GM12874 (cell line): ENCODE measurements at regions not wholly inside any gene's neighbourhood (a gene's known extent, or its start where the extent isn't known, plus 50 kb on each side); places are given as distances from the start of the nearest gene placed in this dataset.

Experiments
- TF ChIP-seq, protein P1 (sequence below): IDR thresholded peaks from 2 replicates; pipeline ENCODE4 v1.5.1; 2011; ENCODE audit warnings: low read depth, mild to moderate bottlenecking, control low read depth, low read length, moderate library complexity; ENCODE audit not compliant: insufficient read depth

DNA sequence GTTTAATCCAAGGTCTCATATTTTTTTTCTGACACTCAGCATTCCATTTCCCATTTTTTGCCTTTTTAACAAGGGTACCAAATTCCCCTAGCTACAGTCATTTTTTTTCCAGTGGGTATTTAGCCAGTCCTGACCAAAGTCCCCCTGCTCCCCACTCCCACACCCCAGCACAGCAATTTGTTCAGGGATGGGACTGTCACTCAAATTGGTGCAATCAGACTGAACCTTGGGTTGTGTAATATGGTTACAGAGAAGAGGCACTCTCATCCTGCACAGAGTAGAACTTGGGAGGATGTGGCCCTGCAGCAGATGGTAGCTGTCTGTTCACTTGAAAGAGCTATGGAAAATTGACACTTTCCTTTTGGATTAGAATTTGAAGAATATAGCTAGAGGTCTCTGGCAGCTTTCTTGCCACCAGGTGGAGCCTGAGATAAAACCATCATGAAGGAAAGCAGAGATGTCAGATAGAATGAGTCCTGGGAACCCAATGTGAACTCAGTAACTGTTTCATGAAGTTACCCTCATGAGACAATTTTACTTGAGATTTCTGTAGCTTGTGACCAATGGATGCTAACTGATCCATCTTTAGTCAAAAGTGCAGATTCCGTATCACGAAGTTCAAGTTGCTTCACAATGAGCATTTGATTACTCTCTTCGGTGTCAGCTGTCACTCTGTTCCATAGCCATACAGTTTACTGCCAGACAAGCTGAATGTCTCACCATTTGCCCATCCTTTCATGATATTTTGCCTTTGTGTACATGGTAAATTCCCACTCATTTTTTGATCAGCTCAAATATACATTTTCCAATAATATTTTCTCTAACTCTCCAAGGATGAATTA, 394.0 kb upstream of the SYT1 start:
- TF ChIP-seq, protein P1, sequence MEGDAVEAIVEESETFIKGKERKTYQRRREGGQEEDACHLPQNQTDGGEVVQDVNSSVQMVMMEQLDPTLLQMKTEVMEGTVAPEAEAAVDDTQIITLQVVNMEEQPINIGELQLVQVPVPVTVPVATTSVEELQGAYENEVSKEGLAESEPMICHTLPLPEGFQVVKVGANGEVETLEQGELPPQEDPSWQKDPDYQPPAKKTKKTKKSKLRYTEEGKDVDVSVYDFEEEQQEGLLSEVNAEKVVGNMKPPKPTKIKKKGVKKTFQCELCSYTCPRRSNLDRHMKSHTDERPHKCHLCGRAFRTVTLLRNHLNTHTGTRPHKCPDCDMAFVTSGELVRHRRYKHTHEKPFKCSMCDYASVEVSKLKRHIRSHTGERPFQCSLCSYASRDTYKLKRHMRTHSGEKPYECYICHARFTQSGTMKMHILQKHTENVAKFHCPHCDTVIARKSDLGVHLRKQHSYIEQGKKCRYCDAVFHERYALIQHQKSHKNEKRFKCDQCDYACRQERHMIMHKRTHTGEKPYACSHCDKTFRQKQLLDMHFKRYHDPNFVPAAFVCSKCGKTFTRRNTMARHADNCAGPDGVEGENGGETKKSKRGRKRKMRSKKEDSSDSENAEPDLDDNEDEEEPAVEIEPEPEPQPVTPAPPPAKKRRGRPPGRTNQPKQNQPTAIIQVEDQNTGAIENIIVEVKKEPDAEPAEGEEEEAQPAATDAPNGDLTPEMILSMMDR = peak; percentile 43

DNA sequence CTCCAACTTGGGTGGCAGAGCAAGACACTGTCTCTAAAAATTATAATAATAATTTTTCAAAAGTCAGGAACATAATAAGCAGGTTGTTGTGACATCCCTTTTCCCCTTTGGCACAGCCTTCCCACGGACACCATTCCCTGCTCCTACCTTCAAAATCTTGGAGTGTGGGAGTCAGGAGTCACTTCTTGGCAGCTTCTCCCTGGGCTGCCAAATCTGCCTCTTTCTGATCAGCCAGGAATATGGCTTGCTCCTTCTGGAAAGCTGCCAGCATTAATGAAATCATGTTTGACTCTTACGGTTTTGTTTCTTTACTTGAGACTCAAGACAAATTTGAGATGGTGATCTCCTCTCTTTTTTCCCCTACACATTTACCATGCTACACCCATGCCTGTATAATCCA, 391.4 kb upstream of the SYT1 start:
- TF ChIP-seq, protein P1 = no peak

GRCh38 chr12:78473561-78473960, 391.0 kb upstream of the SYT1 start:
- TF ChIP-seq, protein P1 = no peak

- TF ChIP-seq, protein P1 = no peak
Measured at GRCh38 chr12:78483767-78484315, 380.7 kb upstream of the SYT1 start.

- TF ChIP-seq, protein P1 = no peak
Measured at GRCh38 chr12:78489990-78490389, 374.6 kb upstream of the SYT1 start.

DNA sequence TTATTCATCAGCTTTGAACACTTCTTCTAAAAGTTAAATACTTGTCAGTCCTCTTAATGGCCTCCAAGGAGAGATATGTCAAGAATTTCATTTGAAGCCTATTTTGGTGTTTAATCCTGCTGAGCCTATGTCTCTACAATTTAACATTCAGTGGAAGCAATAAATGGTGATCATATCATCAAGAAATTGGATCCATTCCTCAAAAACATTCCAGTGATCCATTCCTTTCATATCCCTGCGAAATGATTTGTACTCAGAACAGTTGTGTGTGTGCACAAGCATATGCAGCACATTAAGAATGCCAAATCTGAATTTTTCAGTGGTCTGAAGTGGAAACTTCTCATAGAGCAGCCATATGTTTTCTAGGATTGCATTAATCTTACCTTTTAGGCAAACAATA, 373.7 kb upstream of the SYT1 start:
- TF ChIP-seq, protein P1 = no peak

GRCh38 chr12:78494911-78495310, 369.7 kb upstream of the SYT1 start:
- TF ChIP-seq, protein P1 = no peak
